Ammon's horn (tissue), 1 donor: ENCODE measurements at regions not wholly inside any gene's neighbourhood (a gene's known extent, or its start where the extent isn't known, plus 50 kb on each side); places are given as distances from the start of the nearest gene placed in this dataset.

Source experiments
- DNase-seq: peaks from one replicate; pipeline ENCODE4 v3.0.0-alpha.2; 2016; ENCODE audit warnings: low spot score

DNA sequence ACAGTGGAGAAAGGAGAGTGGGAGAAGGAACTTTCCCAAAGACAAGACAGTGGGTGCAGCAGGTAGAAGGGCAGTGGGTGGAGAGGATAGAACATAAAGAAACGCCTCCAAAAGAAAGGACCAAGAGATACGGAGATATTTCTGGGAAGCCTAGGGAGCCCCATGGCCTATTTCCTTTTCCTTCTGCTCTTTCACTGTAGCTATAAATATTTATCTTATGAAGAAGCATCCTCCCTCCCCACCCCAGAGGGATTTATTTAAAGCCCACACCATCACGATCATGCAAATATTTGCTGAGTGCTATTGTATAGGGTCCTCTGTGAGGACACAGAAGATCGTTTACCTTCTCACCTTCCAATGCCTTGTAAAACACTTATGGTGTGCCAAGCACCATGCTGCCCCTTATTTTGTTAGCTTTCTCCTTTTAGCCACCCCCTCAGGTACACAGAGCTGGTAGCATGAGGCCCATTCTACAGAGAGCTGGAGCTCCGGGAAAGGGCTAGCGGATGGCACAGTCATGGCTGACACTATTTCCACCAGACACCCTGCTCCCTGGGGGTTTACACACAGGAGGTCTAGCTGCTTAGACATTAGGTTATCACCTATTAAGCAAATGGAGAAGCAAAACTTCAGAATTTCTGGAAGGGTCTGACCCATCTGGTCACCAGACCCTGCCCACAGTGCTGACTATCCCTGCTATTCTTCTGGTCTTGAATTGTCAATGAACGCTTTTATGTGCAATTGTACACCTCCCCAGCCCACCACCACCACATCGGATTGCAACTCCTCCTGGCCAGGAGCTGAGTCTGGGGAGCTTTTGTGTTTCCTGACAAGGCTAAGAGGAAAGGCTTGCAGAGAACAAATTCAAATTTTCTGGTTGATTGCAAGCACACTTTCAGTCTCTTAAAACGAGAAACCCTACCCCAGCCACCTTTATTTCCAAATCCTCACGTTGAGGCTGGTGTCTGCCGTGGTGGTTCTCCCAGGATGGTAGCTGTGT lies 91.8 kb upstream of the KLF7 start:
- DNase-seq: no peak

GRCh38 chr2:207258263-207258991 lies 92.7 kb upstream of the KLF7 start:
- DNase-seq: peak; percentile 57

GRCh38 chr2:207260021-207260420 lies 94.3 kb upstream of the KLF7 start:
- no peak for DNase-seq

DNA sequence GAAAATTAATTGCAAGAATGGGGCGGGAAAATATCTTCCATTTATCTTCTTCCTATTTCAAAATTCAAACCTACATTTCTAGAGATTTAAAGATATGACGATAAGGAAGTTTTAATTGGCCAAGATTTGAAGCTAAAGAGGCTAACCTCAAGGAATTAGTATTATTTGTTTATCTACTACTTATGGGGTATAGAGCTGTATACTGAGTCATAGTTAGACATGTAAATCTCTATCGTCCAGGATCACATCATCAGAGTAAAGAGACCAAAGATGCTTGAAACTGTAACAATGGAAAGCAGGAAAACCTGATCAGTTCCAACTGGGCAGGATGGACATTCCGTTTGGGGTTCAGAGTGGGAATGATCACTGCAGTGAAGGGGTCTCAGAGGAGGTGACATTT lies 95.2 kb upstream of the KLF7 start:
- no peak for DNase-seq

- no peak for DNase-seq
These were observed 98.6 kb upstream of the KLF7 start for GRCh38 chr2:207264310-207264709.

GRCh38 chr2:207265332-207265731 lies 99.6 kb upstream of the KLF7 start:
- DNase-seq: no peak

- no peak for DNase-seq
These were observed 100.1 kb upstream of the KLF7 start for GRCh38 chr2:207265869-207266268.

DNA sequence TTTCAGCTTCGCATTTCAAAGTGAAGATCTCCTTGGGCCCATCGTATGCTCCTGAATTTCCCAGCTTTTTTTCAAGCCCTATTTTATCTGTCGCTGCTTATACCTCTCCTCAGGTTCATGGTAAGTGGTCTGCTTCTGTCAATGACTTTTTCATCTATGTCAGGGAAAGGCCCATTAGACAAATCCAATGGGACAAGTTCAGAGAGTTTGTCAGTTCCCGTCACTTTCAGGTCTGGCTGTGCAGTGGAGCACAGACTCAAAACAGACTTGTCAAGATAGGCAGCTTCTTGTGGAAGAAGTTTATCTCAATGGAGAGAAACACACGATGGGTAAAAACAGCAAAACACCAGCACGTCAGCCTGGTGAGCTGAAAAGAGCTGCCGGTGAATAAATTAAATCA lies 100.9 kb upstream of the KLF7 start:
- no peak for DNase-seq

DNA sequence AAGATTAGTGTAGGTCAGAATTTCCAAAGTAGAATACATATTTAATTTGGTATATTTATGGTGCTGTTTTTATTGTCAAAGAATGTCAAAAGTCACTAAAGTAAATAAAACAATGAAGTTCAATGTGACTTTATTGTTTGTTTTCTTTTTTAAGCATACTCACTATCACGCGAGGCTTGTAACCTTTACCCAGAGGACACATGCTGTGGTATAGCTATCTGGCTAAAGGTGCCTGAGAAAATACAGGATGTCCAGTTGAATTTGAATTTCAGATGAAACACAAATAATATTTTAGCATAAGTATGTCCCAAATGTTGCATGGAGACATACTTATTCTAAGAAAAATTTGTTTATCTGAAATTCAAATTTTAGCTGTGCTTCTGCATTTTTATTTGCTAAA lies 103.3 kb upstream of the KLF7 start:
- DNase-seq: no peak

GRCh38 chr2:207274530-207275189 lies 108.9 kb upstream of the KLF7 start:
- no peak for DNase-seq

- DNase-seq: no peak
These were observed 110.0 kb upstream of the KLF7 start for GRCh38 chr2:207275779-207276178.

GRCh38 chr2:207276248-207276647 lies 110.5 kb upstream of the KLF7 start:
- DNase-seq: no peak

GRCh38 chr2:207276858-207277257 lies 111.1 kb upstream of the KLF7 start:
- DNase-seq: no peak

DNA sequence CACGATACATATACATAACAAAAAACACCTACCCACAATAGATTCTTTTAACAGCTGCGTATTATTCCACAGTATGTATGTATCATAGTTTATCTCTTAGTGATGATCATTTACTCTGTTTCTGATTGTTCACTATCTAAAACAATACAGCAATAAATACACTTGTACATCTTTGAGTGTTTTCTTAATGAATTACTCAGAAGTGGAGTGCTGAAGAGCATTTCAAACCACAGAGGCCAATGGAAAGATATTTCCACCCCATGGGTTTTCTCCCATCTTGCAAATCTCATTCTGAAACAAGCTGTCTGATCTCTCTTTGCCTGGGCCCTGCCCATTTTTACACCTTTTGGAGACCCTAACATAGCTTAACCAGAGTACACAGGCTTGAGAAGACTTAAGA lies 113.8 kb upstream of the KLF7 start:
- no peak for DNase-seq

DNA sequence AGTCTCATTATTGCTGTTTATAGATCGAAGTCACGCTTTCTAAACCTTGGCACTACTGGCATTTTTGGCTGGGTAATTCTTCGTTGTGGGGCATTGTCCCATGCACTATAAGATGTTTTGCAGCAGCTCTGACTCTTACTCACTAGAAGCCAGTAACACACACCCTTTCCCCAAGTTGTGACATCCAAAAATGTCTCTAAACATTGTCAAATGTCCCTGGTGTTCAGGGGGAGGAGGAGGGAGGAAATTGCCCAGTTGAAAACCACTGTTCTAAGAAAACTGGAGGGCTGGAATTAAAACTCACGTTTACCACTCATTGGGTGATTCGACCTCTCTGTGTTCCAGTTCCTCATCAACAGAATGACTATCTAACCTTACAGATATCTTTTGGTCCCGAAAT lies 115.7 kb upstream of the KLF7 start:
- DNase-seq: no peak

GRCh38 chr2:207282916-207283315 lies 117.2 kb upstream of the KLF7 start:
- peak; percentile 29 for DNase-seq

DNA sequence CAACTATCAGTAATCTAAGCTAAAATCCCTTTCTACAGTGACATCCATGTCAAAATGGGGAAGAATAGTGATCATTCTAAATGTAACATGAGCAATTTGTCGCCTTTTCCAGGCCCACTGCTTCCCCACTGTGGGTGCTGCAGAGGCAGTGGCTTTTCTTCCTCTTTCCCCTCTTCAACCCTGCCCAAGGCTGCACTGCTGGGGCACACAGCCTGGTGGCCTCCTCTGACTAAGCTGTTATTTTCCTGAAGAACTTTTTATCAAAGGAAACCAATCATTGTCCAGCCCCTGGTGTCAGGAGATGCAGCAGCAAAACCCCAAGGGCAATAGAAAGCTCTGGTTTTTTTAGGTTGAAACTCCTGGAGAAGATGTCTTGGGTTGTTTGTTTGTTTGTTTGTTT lies 117.6 kb upstream of the KLF7 start:
- peak; percentile 58 for DNase-seq

DNA sequence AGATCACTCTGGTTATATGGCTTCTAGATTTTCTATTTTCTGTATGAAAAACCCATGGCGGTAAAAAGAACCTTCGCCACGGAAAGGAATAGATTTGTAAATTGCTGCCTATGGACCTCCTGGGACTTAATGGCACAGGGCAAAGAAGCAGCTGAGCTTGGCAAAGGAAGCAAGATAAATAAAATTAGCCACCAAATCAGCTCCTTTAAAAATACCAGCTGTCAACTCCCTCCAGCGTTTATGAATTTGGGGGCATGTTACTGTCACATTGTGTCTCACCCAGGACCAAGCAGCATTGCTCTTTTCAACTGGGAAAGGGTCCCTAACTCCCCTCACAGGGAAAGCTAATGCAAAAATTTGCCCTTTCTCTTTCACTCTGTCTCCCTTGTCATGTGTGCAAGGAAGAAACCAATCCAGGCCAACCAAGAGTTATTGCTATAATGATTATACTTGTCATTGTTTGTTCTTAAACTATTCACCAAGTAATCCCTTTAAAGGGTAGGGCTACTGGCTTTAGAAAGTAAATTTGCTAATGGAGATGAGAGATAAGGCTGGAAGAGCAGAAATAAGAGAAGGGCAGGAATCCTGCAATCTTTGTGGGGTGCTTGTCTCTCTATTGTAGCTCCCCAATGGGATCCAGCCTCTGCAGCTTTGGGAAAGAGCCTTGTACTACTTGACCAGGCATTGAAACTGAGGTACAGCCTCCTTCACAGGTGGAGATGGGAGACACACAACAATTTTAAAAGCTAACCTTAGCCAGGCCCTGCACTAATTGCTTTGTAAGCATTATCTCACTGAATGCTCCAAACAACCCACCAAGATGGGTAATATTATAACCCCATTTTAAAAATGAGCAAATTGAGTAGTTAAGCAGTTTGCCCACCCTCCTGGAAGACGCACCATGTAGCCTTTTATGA lies 119.1 kb upstream of the KLF7 start:
- DNase-seq: no peak

DNA sequence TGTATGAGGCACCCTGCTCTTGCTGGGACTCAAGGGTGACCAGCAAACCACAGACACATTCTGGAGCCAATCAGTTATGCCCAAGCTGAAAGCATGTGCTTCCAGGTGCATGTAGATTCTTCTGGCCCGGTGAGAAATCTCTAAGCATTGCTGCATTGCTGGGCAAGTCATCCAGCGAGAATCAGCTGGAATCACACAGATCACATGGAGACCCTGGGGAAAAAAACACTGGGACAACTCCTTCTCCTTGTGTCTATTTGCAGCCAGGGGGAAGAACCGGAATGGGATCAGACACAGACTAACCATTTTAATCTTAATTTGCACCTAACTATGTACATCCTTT lies 119.7 kb upstream of the KLF7 start:
- no peak for DNase-seq

DNA sequence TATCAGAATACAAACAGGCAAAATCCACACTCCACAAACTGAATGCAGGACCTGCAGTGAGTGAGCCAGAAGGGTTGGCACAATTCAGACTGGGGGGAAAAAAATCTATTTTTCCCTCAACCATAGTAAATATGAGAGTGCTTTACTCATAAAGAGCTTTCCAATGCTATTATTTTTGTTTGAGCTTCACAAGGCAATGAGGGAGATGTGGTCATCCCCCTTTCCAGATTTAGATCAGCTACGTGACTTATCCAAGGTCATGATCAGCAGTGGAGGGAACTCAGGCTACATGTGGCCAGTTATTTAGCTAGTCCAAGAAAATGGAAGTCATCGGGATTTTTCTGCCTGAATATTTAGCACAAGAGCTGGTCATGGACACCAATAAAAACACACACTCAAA lies 120.4 kb upstream of the KLF7 start:
- DNase-seq: no peak

DNA sequence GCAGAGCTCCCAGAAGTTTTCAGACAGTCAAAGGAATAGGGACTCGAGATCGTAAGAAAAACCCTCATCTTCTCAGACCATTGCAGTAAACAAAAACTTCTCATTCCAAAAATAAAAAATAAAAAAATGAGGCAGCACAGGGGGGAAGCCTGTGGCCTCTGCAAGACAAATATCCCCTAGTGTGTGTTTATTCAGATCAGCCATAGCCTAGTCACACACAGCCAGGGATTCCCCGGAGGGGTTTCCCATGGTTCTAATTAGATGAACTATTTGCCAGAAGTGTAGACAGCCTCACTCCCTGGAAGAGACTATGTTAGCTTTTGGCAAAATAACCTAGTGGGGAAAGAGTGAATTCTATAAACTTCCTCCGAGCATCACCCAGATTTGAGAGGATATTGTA lies 122.9 kb upstream of the KLF7 start:
- no peak for DNase-seq
